HG02678 (cell line): ENCODE measurements at regions not wholly inside any gene's neighbourhood (a gene's known extent, or its start where the extent isn't known, plus 50 kb on each side); places are given as distances from the start of the nearest gene placed in this dataset.

Experiments used
- ATAC-seq: cut with Tn5 transposase; IDR thresholded peaks from one replicate; pipeline ENCODE4 v1.9.1; 2021; ENCODE audit warnings: mild to moderate bottlenecking, moderate library complexity; ENCODE audit not compliant: unreplicated experiment

- ATAC-seq = no peak
Observed at GRCh38 chr4:3831529-3832150, 65.5 kb downstream of the ADRA2C start.

- no peak for ATAC-seq
Observed at GRCh38 chr4:3832536-3833220, 66.5 kb downstream of the ADRA2C start.

GRCh38 chr4:3833326-3833989 lies 67.3 kb downstream of the ADRA2C start:
- ATAC-seq = no peak

DNA sequence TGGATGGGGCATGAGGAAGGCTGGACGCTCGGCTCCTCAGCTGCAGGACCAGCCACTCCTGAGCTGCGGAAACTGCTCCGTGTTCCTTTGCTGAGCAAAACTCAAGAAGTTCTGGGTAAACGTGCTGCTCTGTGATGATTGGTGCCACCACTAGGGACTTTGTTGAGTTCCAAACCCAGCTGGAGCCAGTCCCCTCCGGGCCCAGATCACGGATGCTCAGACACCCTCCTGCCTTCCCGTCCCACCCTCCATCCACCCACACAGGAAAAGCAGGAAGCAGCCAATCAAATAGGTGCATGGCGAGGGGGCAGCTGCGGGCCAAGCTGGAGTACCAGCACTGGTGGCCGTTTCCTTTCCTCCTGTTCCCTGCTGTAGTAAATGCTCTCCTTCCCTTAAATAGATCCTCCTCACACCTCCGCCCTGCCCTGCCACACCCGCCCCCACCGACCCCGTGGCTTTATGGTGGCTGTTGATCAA lies 68.0 kb downstream of the ADRA2C start:
- no peak for ATAC-seq

DNA sequence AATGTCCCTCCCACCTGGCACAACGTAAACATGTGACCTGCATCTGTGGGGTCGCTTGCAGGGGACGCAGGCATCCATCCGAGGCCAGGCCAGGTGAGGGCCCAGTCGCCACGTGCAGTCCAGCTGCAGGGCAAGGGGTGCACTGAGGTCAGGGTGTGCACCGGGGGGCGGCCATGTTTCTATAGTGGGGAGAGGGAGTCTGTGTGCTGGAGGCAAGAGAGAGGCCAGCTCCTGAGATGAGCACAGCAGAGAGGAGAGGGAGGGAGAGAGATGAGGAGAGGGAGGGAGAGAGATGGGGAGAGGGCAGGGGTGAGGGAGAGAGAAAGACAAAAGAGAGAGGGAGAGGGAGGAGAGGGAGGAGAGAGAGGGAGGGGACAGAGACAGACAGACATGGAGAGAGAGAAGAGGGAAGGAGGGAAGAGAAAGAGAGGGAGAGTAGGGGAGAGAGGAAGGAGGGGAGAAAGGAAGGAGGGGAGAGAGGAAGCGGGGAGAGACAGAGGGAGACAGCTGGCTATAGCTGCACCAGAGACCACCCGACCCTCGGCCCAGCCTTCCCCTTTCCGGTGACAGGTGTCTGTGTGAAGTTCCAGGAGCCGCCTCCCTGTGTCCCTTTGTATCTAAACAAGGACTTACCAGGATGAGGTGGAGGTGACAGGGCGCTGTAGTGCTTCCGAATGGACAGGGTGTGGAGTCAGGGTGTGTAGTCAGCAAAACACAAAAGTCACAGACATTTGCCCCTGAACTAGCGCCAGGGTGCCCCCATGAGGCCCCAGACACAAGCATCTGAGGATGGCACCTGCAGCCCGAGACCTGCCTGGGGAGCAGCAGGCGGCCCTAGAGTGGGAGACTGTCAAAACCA lies 68.7 kb downstream of the ADRA2C start:
- no peak for ATAC-seq

- no peak for ATAC-seq
Observed at GRCh38 chr4:3835527-3836405, 69.6 kb downstream of the ADRA2C start.

DNA sequence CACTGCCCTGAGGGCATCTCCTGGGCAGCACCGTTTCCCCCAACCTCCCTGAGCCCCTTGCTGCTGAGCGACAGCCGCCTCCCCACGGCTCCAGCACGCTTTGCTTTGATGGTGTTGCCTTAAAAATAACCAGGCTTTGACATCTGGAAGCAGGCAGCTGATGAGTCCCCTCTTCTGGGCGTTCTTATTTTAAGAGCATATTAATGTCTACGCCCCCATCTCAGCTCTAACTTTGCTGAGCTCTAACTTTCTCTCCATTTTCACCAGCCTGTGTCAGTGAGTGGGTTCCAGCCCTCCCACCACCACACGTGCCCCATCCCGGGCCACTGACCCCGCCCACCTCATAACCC lies 70.2 kb downstream of the ADRA2C start:
- ATAC-seq = no peak

GRCh38 chr4:3836756-3837601 lies 70.8 kb downstream of the ADRA2C start:
- no peak for ATAC-seq

- no peak for ATAC-seq
Observed at GRCh38 chr4:3838437-3839380, 72.5 kb downstream of the ADRA2C start.

DNA sequence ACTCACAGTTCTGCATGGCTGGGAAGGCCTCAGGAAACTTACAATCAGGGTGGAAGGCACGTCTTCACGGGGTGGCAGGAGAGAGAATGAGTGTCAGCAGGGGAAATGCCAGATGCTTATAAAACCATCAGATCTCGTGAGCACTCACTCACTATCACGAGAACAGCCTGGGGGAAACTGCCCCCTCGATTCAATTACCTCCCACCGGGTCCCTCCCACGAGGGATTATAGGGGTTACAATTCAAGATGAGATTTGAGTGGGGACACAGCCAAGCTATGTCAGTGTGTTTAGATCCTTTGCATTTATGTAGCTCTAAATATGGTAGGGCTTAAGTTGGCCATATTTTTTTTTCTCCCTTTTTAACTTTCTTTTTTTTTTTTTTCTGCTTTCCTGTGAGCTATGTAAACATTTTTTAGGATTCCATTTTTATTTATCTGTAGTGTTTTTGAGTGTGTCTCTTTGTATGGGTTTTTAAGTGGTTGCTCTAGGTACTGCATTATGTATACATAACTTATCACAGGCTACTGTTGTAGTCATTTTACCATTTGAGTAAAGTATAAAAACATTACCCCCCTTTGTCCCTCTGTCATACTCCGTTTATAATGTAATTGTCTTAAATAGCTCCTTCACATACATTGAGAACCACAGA lies 79.0 kb downstream of the ADRA2C start:
- no peak for ATAC-seq

GRCh38 chr4:3845744-3846429 lies 79.7 kb downstream of the ADRA2C start:
- no peak for ATAC-seq

- ATAC-seq = no peak
Observed at GRCh38 chr4:3847211-3847940, 81.2 kb downstream of the ADRA2C start.

- no peak for ATAC-seq
Observed at GRCh38 chr4:3848323-3848722, 82.1 kb downstream of the ADRA2C start.

DNA sequence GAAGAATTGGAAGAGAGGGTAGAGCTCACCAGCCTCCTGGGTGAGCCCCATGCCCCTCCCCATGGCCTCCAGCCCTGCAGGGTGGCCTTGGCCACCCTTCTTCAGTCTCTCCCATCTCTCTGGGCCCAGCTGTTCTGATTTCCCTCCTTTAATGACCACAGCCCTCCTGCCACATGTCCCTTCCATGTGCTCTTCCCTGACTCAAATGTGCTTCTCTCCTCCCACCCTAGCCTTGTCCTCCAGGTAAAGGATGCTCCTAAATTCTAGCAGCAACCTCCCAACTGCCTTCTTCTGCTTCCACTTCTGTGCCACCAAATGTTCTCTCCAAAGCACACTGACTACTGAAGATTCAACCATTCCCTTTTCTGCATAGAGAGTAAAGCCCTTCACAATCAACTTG lies 83.0 kb downstream of the ADRA2C start:
- no peak for ATAC-seq

- no peak for ATAC-seq
Observed at GRCh38 chr4:3850128-3850527, 83.9 kb downstream of the ADRA2C start.

DNA sequence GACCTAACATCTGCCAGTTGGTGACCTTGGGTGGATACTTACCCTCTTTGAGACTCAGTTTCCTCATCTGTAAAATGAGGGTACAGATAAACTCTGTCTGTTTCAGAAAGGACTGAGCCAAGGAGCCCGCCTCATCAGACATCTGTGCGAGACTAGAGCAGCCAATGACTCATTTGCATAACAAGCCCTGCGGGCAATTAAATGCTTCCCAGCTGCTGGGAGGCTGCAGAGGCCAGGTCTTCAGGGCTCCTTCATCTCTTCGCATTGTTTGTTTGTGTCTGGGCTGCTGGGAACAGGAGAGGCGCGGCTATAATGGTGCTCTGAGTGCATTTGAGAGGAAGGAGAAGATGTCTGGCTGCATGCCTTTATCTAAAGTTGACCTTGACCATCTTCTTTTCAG lies 85.0 kb downstream of the ADRA2C start:
- no peak for ATAC-seq

GRCh38 chr4:3851881-3852280 lies 85.7 kb downstream of the ADRA2C start:
- no peak for ATAC-seq
